HEK293 (cell line): ENCODE measurements at regions not wholly inside any gene's neighbourhood (a gene's known extent, or its start where the extent isn't known, plus 50 kb on each side); places are given as distances from the start of the nearest gene placed in this dataset.

Source experiments
- GFI1B ChIP-seq: fragments of 450-650 bp; formaldehyde crosslinking; IDR thresholded peaks from 2 replicates; pipeline ENCODE4 v1.5.1; 2016; ENCODE audit warnings: missing biosample characterization, missing genetic modification characterization
- GLIS1 ChIP-seq: fragments of 450-650 bp; formaldehyde crosslinking; IDR thresholded peaks from 2 replicates; pipeline ENCODE4 v1.5.1; 2016; ENCODE audit warnings: missing biosample characterization, missing genetic modification characterization
- HOXA7 ChIP-seq: sonication (generic); formaldehyde crosslinking; IDR thresholded peaks from 2 replicates; pipeline ENCODE4 v1.8.1; 2022; ENCODE audit warnings: missing genetic modification reagents, borderline replicate concordance
- HOXC10 ChIP-seq: sonication (generic); formaldehyde crosslinking; IDR thresholded peaks from 2 replicates; pipeline ENCODE4 v1.8.1; 2023; ENCODE audit warnings: mild to moderate bottlenecking, missing genetic modification reagents
- HOXD13 ChIP-seq: sonication (generic); formaldehyde crosslinking; IDR thresholded peaks from 2 replicates; pipeline ENCODE4 v1.8.0; 2022; ENCODE audit warnings: missing genetic modification reagents, borderline replicate concordance
- KLF7 ChIP-seq: fragments of 450-650 bp; formaldehyde crosslinking; IDR thresholded peaks from 2 replicates; pipeline ENCODE4 v1.5.1; 2016; ENCODE audit warnings: missing biosample characterization, missing genetic modification characterization, borderline replicate concordance
- KLF8 ChIP-seq: fragments of 450-650 bp; formaldehyde crosslinking; IDR thresholded peaks from 2 replicates; pipeline ENCODE4 v1.5.1; 2016; ENCODE audit warnings: missing biosample characterization, missing genetic modification characterization
- OVOL3 ChIP-seq: fragments of 450-650 bp; formaldehyde crosslinking; IDR thresholded peaks from 2 replicates; pipeline ENCODE4 v1.5.1; 2016; ENCODE audit warnings: missing biosample characterization, missing genetic modification characterization
- SALL2 ChIP-seq: fragments of 450-650 bp; formaldehyde crosslinking; IDR thresholded peaks from 2 replicates; pipeline ENCODE4 v1.5.0; 2017; ENCODE audit warnings: missing biosample characterization, mild to moderate bottlenecking, missing genetic modification characterization, borderline replicate concordance
- SP3 ChIP-seq: fragments of 450-650 bp; formaldehyde crosslinking; IDR thresholded peaks from 2 replicates; pipeline ENCODE4 v1.5.1; 2016; ENCODE audit warnings: missing biosample characterization, missing genetic modification characterization
- TCF7L2 ChIP-seq: IDR thresholded peaks from 2 replicates; pipeline ENCODE4 v1.6.1; 2011; ENCODE audit warnings: low read depth, mild to moderate bottlenecking, inconsistent platforms, low read length, moderate library complexity, borderline replicate concordance
- ZBTB48 ChIP-seq: fragments of 450-650 bp; formaldehyde crosslinking; IDR thresholded peaks from 2 replicates; pipeline ENCODE4 v1.5.1; 2016; ENCODE audit warnings: missing biosample characterization, missing genetic modification characterization
- ZEB2 ChIP-seq: fragments of 450-650 bp; formaldehyde crosslinking; IDR thresholded peaks from 2 replicates; pipeline ENCODE4 v1.5.1; 2016; ENCODE audit warnings: missing biosample characterization, missing genetic modification characterization
- ZNF114 ChIP-seq: fragments of 450-650 bp; formaldehyde crosslinking; IDR thresholded peaks from 2 replicates; pipeline ENCODE4 v1.5.0; 2017; ENCODE audit warnings: missing biosample characterization, missing genetic modification characterization
- ZNF121 ChIP-seq: fragments of 450-650 bp; formaldehyde crosslinking; IDR thresholded peaks from 2 replicates; pipeline ENCODE4 v1.5.1; 2016; ENCODE audit warnings: missing biosample characterization, missing genetic modification characterization
- ZNF132 ChIP-seq: fragments of 450-650 bp; formaldehyde crosslinking; IDR thresholded peaks from 2 replicates; pipeline ENCODE4 v1.5.1; 2017; ENCODE audit warnings: missing biosample characterization, missing genetic modification characterization, borderline replicate concordance
- ZNF155 ChIP-seq: fragments of 450-650 bp; formaldehyde crosslinking; IDR thresholded peaks from 2 replicates; pipeline ENCODE4 v1.5.1; 2016; ENCODE audit warnings: missing biosample characterization, missing genetic modification characterization
- ZNF157 ChIP-seq: fragments of 450-650 bp; formaldehyde crosslinking; IDR thresholded peaks from 2 replicates; pipeline ENCODE4 v1.5.1; 2016; ENCODE audit warnings: missing biosample characterization, missing genetic modification characterization
- ZNF184 ChIP-seq: fragments of 450-650 bp; IDR thresholded peaks from 2 replicates; pipeline ENCODE4 v1.5.1; 2018; ENCODE audit warnings: missing biosample characterization, mild to moderate bottlenecking, missing genetic modification characterization
- ZNF239 ChIP-seq: fragments of 450-650 bp; formaldehyde crosslinking; IDR thresholded peaks from 2 replicates; pipeline ENCODE4 v1.5.1; 2016; ENCODE audit warnings: missing biosample characterization, missing genetic modification characterization
- ZNF248 ChIP-seq: fragments of 450-650 bp; formaldehyde crosslinking; IDR thresholded peaks from 2 replicates; pipeline ENCODE4 v1.5.1; 2017; ENCODE audit warnings: missing biosample characterization, missing genetic modification characterization
- ZNF311 ChIP-seq: fragments of 450-650 bp; formaldehyde crosslinking; IDR thresholded peaks from 2 replicates; pipeline ENCODE4 v1.5.1; 2017; ENCODE audit warnings: missing biosample characterization, missing genetic modification characterization, borderline replicate concordance
- ZNF341 ChIP-seq: fragments of 450-650 bp; formaldehyde crosslinking; IDR thresholded peaks from 2 replicates; pipeline ENCODE4; 2016; ENCODE audit warnings: low read depth, missing biosample characterization, missing genetic modification characterization
- ZNF362 ChIP-seq: fragments of 450-650 bp; formaldehyde crosslinking; IDR thresholded peaks from 2 replicates; pipeline ENCODE4 v1.5.1; 2016; ENCODE audit warnings: missing biosample characterization, missing genetic modification characterization
- ZNF404 ChIP-seq: fragments of 450-650 bp; formaldehyde crosslinking; IDR thresholded peaks from 2 replicates; pipeline ENCODE4 v1.5.1; 2017; ENCODE audit warnings: missing biosample characterization, missing genetic modification characterization
- ZNF48 ChIP-seq: fragments of 450-650 bp; formaldehyde crosslinking; IDR thresholded peaks from 2 replicates; pipeline ENCODE4 v1.5.1; 2016; ENCODE audit warnings: missing biosample characterization, missing genetic modification characterization
- ZNF530 ChIP-seq: fragments of 450-650 bp; formaldehyde crosslinking; IDR thresholded peaks from 2 replicates; pipeline ENCODE4 v1.5.1; 2016; ENCODE audit warnings: low read depth, missing biosample characterization, missing genetic modification characterization
- ZNF548 ChIP-seq: fragments of 450-650 bp; formaldehyde crosslinking; IDR thresholded peaks from 2 replicates; pipeline ENCODE4 v1.5.1; 2016; ENCODE audit warnings: missing biosample characterization, missing genetic modification characterization
- ZNF571 ChIP-seq: fragments of 450-650 bp; formaldehyde crosslinking; IDR thresholded peaks from 2 replicates; pipeline ENCODE4 v1.5.0; 2017; ENCODE audit warnings: missing biosample characterization, missing genetic modification characterization
- ZNF585B ChIP-seq: fragments of 450-650 bp; formaldehyde crosslinking; IDR thresholded peaks from 2 replicates; pipeline ENCODE4 v1.5.1; 2016; ENCODE audit warnings: missing biosample characterization, missing genetic modification characterization
- ZNF621 ChIP-seq: fragments of 450-650 bp; formaldehyde crosslinking; IDR thresholded peaks from 2 replicates; pipeline ENCODE4 v1.5.1; 2017; ENCODE audit warnings: missing biosample characterization, missing genetic modification characterization
- ZNF654 ChIP-seq: fragments of 450-650 bp; formaldehyde crosslinking; IDR thresholded peaks from 2 replicates; pipeline ENCODE4 v1.5.1; 2016; ENCODE audit warnings: low read depth, missing biosample characterization, missing genetic modification characterization
- ZNF660 ChIP-seq: fragments of 450-650 bp; IDR thresholded peaks from 2 replicates; pipeline ENCODE4 v1.5.1; 2018; ENCODE audit warnings: missing biosample characterization, mild to moderate bottlenecking, missing genetic modification characterization
- ZNF701 ChIP-seq: fragments of 450-650 bp; formaldehyde crosslinking; IDR thresholded peaks from 2 replicates; pipeline ENCODE4 v1.5.1; 2016; ENCODE audit warnings: missing biosample characterization, missing genetic modification characterization
- ZNF704 ChIP-seq: fragments of 450-650 bp; formaldehyde crosslinking; IDR thresholded peaks from 2 replicates; pipeline ENCODE4 v1.5.1; 2016; ENCODE audit warnings: missing biosample characterization, missing genetic modification characterization
- ZNF747 ChIP-seq: fragments of 450-650 bp; formaldehyde crosslinking; IDR thresholded peaks from 2 replicates; pipeline ENCODE4 v1.5.1; 2016; ENCODE audit warnings: missing biosample characterization, missing genetic modification characterization
- ZNF76 ChIP-seq: fragments of 450-650 bp; formaldehyde crosslinking; IDR thresholded peaks from 2 replicates; pipeline ENCODE4; 2016; ENCODE audit warnings: low read depth, missing biosample characterization, missing genetic modification characterization, borderline replicate concordance
- ZNF776 ChIP-seq: fragments of 450-650 bp; formaldehyde crosslinking; IDR thresholded peaks from 2 replicates; pipeline ENCODE4 v1.5.0; 2017; ENCODE audit warnings: missing biosample characterization, missing genetic modification characterization, borderline replicate concordance
- ZNF777 ChIP-seq: fragments of 450-650 bp; formaldehyde crosslinking; IDR thresholded peaks from 2 replicates; pipeline ENCODE4 v1.5.1; 2017; ENCODE audit warnings: missing biosample characterization, missing genetic modification characterization, borderline replicate concordance
- ZXDB ChIP-seq: fragments of 450-650 bp; formaldehyde crosslinking; IDR thresholded peaks from 2 replicates; pipeline ENCODE4 v1.5.1; 2016; ENCODE audit warnings: missing biosample characterization, missing genetic modification characterization
- TF ChIP-seq, protein P1 (sequence below): fragments of 450-650 bp; formaldehyde crosslinking; IDR thresholded peaks from 2 replicates; pipeline ENCODE4 v1.5.1; 2016; ENCODE audit warnings: missing biosample characterization, missing genetic modification characterization

- TF ChIP-seq ZNF704 (tag by site-specific recombination) (no peak), ZNF585B (tag by site-specific recombination) (no peak), SALL2 (no peak), ZNF777 (no peak), ZNF132 (tag by site-specific recombination) (no peak), ZNF654 (tag by site-specific recombination) (peak; percentile 37), ZNF48 (no peak), GLIS1 (tag by site-specific recombination) (peak; percentile 95), KLF8 (tag by site-specific recombination) (peak; percentile 89), SP3 (tag by site-specific recombination) (peak; percentile 71), ZNF341 (tag by site-specific recombination) (0 out of 2 replicates have a peak, but pooled peaks have one; percentile 13), ZNF621 (tag by site-specific recombination) (no peak), ZNF157 (tag by site-specific recombination) (no peak), ZNF239 (no peak), TCF7L2 (no peak), ZNF184 (peak; percentile 75; the same call in 1 of the 2 replicates), ZNF155 (no peak), ZNF701 (0 out of 2 replicates have a peak, but pooled peaks have one; percentile 72), ZNF776 (tag by site-specific recombination) (no peak), ZNF121 (tag by site-specific recombination) (no peak), ZEB2 (tag by site-specific recombination) (peak; percentile 97), ZNF530 (tag by site-specific recombination) (no peak), HOXD13 (CRISPR knock-in tag) (0 out of 2 replicates have a peak, but pooled peaks have one; percentile 27), ZNF747 (tag by site-specific recombination) (no peak), ZNF571 (tag by site-specific recombination) (no peak), ZNF114 (tag by site-specific recombination) (no peak), ZNF248 (tag by site-specific recombination) (no peak), HOXA7 (CRISPR knock-in tag) (no peak), ZNF404 (tag by site-specific recombination) (no peak), HOXC10 (no peak), OVOL3 (no peak), ZNF362 (tag by site-specific recombination) (peak; percentile 92), ZXDB (tag by site-specific recombination) (peak; percentile 95), ZNF311 (tag by site-specific recombination) (no peak), GFI1B (tag by site-specific recombination) (peak; percentile 39), ZBTB48 (tag by site-specific recombination) (peak; percentile 42; the same call in 1 of the 2 replicates), KLF7 (tag by site-specific recombination) (no peak), ZNF548 (no peak), ZNF660 (tag by site-specific recombination) (peak; percentile 86), ZNF76 (tag by site-specific recombination) (no peak)
- TF ChIP-seq, protein P1, sequence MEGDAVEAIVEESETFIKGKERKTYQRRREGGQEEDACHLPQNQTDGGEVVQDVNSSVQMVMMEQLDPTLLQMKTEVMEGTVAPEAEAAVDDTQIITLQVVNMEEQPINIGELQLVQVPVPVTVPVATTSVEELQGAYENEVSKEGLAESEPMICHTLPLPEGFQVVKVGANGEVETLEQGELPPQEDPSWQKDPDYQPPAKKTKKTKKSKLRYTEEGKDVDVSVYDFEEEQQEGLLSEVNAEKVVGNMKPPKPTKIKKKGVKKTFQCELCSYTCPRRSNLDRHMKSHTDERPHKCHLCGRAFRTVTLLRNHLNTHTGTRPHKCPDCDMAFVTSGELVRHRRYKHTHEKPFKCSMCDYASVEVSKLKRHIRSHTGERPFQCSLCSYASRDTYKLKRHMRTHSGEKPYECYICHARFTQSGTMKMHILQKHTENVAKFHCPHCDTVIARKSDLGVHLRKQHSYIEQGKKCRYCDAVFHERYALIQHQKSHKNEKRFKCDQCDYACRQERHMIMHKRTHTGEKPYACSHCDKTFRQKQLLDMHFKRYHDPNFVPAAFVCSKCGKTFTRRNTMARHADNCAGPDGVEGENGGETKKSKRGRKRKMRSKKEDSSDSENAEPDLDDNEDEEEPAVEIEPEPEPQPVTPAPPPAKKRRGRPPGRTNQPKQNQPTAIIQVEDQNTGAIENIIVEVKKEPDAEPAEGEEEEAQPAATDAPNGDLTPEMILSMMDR (tag by site-specific recombination), result no peak
These were observed 99.7 kb upstream of the LIPC start (continued) for GRCh38 chr15:58331913-58332675.
